Esophagus muscularis mucosa (tissue), 3 donors: ENCODE measurements at regions not wholly inside any gene's neighbourhood (a gene's known extent, or its start where the extent isn't known, plus 50 kb on each side); places are given as distances from the start of the nearest gene placed in this dataset.

Experiments used
- POLR2A ChIP-seq: fragments of 450-650 bp; IDR thresholded peaks from one replicate; pipeline ENCODE4 v1.6.1; 2017; ENCODE audit warnings: antibody characterized with exemption, moderate library complexity, mild to moderate bottlenecking, low read depth
- POLR2AphosphoS5 ChIP-seq, 2 donors: sonication (generic); formaldehyde crosslinking; IDR thresholded peaks; one replicate each; pipeline ENCODE4 v1.6.1; 2017; ENCODE audit warnings: antibody characterized with exemption in 2 of 2
- TF ChIP-seq, protein P1 (sequence below), 3 experiments: fragments of 200-600 bp in 2 of 3; fragments of 450-650 bp in 1 of 3; sonication (generic) in 2 of 3; IDR thresholded peaks; one replicate each; pipeline ENCODE4 v1.5.1; 2017 to 2019; ENCODE audit warnings: antibody characterized with exemption in 3 of 3, mild to moderate bottlenecking in 2 of 3, moderate library complexity in 1 of 3

DNA sequence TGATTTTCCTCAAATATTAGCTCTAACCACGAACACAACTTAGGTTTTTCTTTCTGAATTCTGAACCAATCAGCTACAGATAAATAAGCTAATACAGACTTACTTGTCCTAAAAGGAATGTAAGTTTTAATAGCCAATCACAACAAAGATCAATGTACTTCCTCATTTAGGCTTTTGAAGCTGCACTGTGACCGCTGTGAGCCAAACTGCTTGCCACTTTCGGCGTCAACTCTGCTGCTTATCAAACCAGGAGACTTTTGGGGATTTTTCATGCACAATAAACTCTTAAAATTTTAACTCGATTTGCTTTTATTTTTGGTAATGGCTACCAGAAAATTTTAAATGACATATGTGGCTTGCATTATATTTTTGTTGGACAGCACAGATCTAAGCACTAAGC lies 92.5 kb downstream of the TMPRSS5 start:
- TF ChIP-seq POLR2AphosphoS5 (IDR thresholded peaks at IDR 0.05) (no peak), POLR2A (no peak)
- TF ChIP-seq, protein P1, sequence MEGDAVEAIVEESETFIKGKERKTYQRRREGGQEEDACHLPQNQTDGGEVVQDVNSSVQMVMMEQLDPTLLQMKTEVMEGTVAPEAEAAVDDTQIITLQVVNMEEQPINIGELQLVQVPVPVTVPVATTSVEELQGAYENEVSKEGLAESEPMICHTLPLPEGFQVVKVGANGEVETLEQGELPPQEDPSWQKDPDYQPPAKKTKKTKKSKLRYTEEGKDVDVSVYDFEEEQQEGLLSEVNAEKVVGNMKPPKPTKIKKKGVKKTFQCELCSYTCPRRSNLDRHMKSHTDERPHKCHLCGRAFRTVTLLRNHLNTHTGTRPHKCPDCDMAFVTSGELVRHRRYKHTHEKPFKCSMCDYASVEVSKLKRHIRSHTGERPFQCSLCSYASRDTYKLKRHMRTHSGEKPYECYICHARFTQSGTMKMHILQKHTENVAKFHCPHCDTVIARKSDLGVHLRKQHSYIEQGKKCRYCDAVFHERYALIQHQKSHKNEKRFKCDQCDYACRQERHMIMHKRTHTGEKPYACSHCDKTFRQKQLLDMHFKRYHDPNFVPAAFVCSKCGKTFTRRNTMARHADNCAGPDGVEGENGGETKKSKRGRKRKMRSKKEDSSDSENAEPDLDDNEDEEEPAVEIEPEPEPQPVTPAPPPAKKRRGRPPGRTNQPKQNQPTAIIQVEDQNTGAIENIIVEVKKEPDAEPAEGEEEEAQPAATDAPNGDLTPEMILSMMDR (IDR thresholded peaks at IDR 0.05) = no peak
